ENCODE measurements at regions not wholly inside any gene's neighbourhood (a gene's known extent, or its start where the extent isn't known, plus 50 kb on each side); places are given as distances from the start of the nearest gene placed in this dataset.

GRCh38 chrX:39564751-39565150 is 533.0 kb downstream of the BCOR start (continued):
- TF ChIP-seq MAX (IDR thresholded peaks at IDR 0.05; ENCODE audit: low read depth) (no peak), SMC3 (IDR thresholded peaks at IDR 0.05; ENCODE audit: low read depth, low read length) (no peak)

GRCh38 chrX:39574178-39574577 is 523.6 kb downstream of the BCOR start:
- no peak for DNase-seq
- H3K27me3 ChIP-seq (ENCODE audit: insufficient read depth): peaks cover 31% of the 10 kb centered on the region

More at GRCh38 chrX:39574178-39574577, 523.6 kb downstream of the BCOR start:
- CTCF ChIA-PET: interaction anchor here (0.6 kb wide), 1 partner anchor 63 kb away, joined by 3 read pairs; no protein-coding TSS in a partner anchor
- Histone ChIP-seq H3K27ac (ENCODE audit: low read depth in 2 of 2, low read length in 1 of 2) (no peak overlapping the region), H3K79me2 (ENCODE audit: insufficient read depth) (no peaks in the 10 kb centered on the region), H3K36me3 (replicated peaks in 1 of 2; ENCODE audit: control insufficient read depth in 1 of 2, insufficient read depth in 2 of 2, low read length in 1 of 2) (no peaks in the 10 kb centered on the region), H3K9me3 (no peaks in the 10 kb centered on the region), H3K4me2 (no peak overlapping the region), H3K9ac (no peak overlapping the region), H3K9me2 (no peaks in the 10 kb centered on the region), H3F3A (replicated peaks; ENCODE audit: insufficient read depth) (no peaks in the 10 kb centered on the region), H3K4me3 (ENCODE audit: low read depth in 2 of 2, low read length in 1 of 2) (no peak overlapping the region), H4K20me1 (ENCODE audit: insufficient read depth) (no peaks in the 10 kb centered on the region), H3K4me1 (ENCODE audit: control insufficient read depth in 1 of 2, insufficient read depth in 2 of 2, low read depth in 1 of 2, low read length in 1 of 2) (peaks cover 0 to 10% of the 10 kb centered on the region in 2 experiments; a peak in 1 of 4 replicates), H2AFZ (ENCODE audit: low read depth) (no peak overlapping the region)
- POLR2A ChIA-PET: no interaction called here
- TF ChIP-seq GATA2 (CRISPR knock-in tag; IDR thresholded peaks at IDR 0.05) (no peak), ZBTB33 (IDR thresholded peaks at IDR 0.05; ENCODE audit: borderline replicate concordance, low read depth) (no peak), RAD21 (IDR thresholded peaks at IDR 0.05; ENCODE audit: low read length) (no peak), FOSL2 (IDR thresholded peaks at IDR 0.05; ENCODE audit: borderline replicate concordance, low read depth) (no peak), RFX5 (IDR thresholded peaks at IDR 0.05; ENCODE audit: low read length) (no peak), REST (IDR thresholded peaks at IDR 0.05; ENCODE audit: low read depth, low read length) (no peak)
- WGBS (ENCODE audit: low lambda C conversion rate): 30% methylated on average over 3 of the region's 3 CpGs
